ENCODE measurements at regions not wholly inside any gene's neighbourhood (a gene's known extent, or its start where the extent isn't known, plus 50 kb on each side); places are given as distances from the start of the nearest gene placed in this dataset.

GRCh38 chr2:126436411-126436810, 219.5 kb upstream of the GYPC start:
- 87% methylated on average over 1 of the region's 1 CpG for WGBS
- DNase-seq (ENCODE audit: low read depth in 6 of 9, low spot score in 9 of 9), result no peak

GRCh38 chr2:126437016-126437415, 218.9 kb upstream of the GYPC start:
- WGBS, result 93% methylated on average over 6 of the region's 6 CpGs
- H3K4me1 ChIP-seq (ENCODE audit: control insufficient read depth in 2 of 2, insufficient read depth in 2 of 2, low read length in 2 of 2), result no peaks in the 10 kb centered on the region
- no peak overlapping the region for H3K27ac ChIP-seq (ENCODE audit: low read depth in 1 of 2, low read length in 1 of 2)

More at GRCh38 chr2:126436411-126436810, 219.5 kb upstream of the GYPC start:
- no peaks in the 10 kb centered on the region for H3K27me3 ChIP-seq (ENCODE audit: control insufficient read depth in 2 of 2, insufficient read depth in 1 of 2, low read length in 1 of 2)
- no peak overlapping the region for H3K4me3 ChIP-seq (ENCODE audit: low read length in 2 of 2)
- H3K27ac ChIP-seq (ENCODE audit: low read depth in 1 of 2, low read length in 1 of 2), result no peak overlapping the region
- no peaks in the 10 kb centered on the region for H3K9me3 ChIP-seq (ENCODE audit: control insufficient read depth in 2 of 2, insufficient read depth in 1 of 2, low read length in 1 of 2)
- no peaks in the 10 kb centered on the region for H3K4me1 ChIP-seq (ENCODE audit: control insufficient read depth in 2 of 2, insufficient read depth in 2 of 2, low read length in 2 of 2)
- no peaks in the 10 kb centered on the region for H3K36me3 ChIP-seq (ENCODE audit: control insufficient read depth in 2 of 2, insufficient read depth in 2 of 2, low read length in 1 of 2)

GRCh38 chr2:126444512-126444911, 211.4 kb upstream of the GYPC start:
- DNase-seq (ENCODE audit: low read depth in 6 of 9, low spot score in 9 of 9), result no peak
- H3K27me3 ChIP-seq (ENCODE audit: control insufficient read depth in 2 of 2, insufficient read depth in 1 of 2, low read length in 1 of 2), result no peaks in the 10 kb centered on the region
- H3K9me3 ChIP-seq (ENCODE audit: control insufficient read depth in 2 of 2, insufficient read depth in 1 of 2, low read length in 1 of 2), result no peaks in the 10 kb centered on the region
- H3K4me3 ChIP-seq (ENCODE audit: low read length in 2 of 2), result no peak overlapping the region
- 100% methylated on average over 1 of the region's 1 CpG for WGBS
- H3K36me3 ChIP-seq (ENCODE audit: control insufficient read depth in 2 of 2, insufficient read depth in 2 of 2, low read length in 1 of 2), result no peaks in the 10 kb centered on the region
- H3K4me1 ChIP-seq (ENCODE audit: control insufficient read depth in 2 of 2, insufficient read depth in 2 of 2, low read length in 2 of 2), result no peaks in the 10 kb centered on the region
- no peak overlapping the region for H3K27ac ChIP-seq (ENCODE audit: low read depth in 1 of 2, low read length in 1 of 2)

More at GRCh38 chr2:126437016-126437415, 218.9 kb upstream of the GYPC start:
- H3K4me3 ChIP-seq (ENCODE audit: low read length in 2 of 2), result no peak overlapping the region
- H3K27me3 ChIP-seq (ENCODE audit: control insufficient read depth in 2 of 2, insufficient read depth in 1 of 2, low read length in 1 of 2), result no peaks in the 10 kb centered on the region
- DNase-seq (ENCODE audit: low read depth in 6 of 9, low spot score in 9 of 9), result no peak
- no peaks in the 10 kb centered on the region for H3K9me3 ChIP-seq (ENCODE audit: control insufficient read depth in 2 of 2, insufficient read depth in 1 of 2, low read length in 1 of 2)
- no peaks in the 10 kb centered on the region for H3K36me3 ChIP-seq (ENCODE audit: control insufficient read depth in 2 of 2, insufficient read depth in 2 of 2, low read length in 1 of 2)

- Histone ChIP-seq H3K27me3 (ENCODE audit: control insufficient read depth in 2 of 2, insufficient read depth in 1 of 2, low read length in 1 of 2) (no peaks in the 10 kb centered on the region), H3K9me3 (ENCODE audit: control insufficient read depth in 2 of 2, insufficient read depth in 1 of 2, low read length in 1 of 2) (no peaks in the 10 kb centered on the region), H3K36me3 (ENCODE audit: control insufficient read depth in 2 of 2, insufficient read depth in 2 of 2, low read length in 1 of 2) (no peaks in the 10 kb centered on the region), H3K4me3 (ENCODE audit: low read length in 2 of 2) (no peak overlapping the region), H3K27ac (ENCODE audit: low read depth in 1 of 2, low read length in 1 of 2) (no peak overlapping the region), H3K4me1 (ENCODE audit: control insufficient read depth in 2 of 2, insufficient read depth in 2 of 2, low read length in 2 of 2) (no peaks in the 10 kb centered on the region)
- WGBS, result 89% methylated on average over 3 of the region's 3 CpGs
- no peak for DNase-seq (ENCODE audit: low read depth in 6 of 9, low spot score in 9 of 9)
Observed at GRCh38 chr2:126446106-126446695, 209.8 kb upstream of the GYPC start.

GRCh38 chr2:126448611-126449010, 207.3 kb upstream of the GYPC start:
- Histone ChIP-seq H3K27me3 (ENCODE audit: control insufficient read depth in 2 of 2, insufficient read depth in 1 of 2, low read length in 1 of 2) (no peaks in the 10 kb centered on the region), H3K27ac (ENCODE audit: low read depth in 1 of 2, low read length in 1 of 2) (no peak overlapping the region), H3K4me1 (ENCODE audit: control insufficient read depth in 2 of 2, insufficient read depth in 2 of 2, low read length in 2 of 2) (no peaks in the 10 kb centered on the region), H3K36me3 (ENCODE audit: control insufficient read depth in 2 of 2, insufficient read depth in 2 of 2, low read length in 1 of 2) (no peaks in the 10 kb centered on the region), H3K9me3 (ENCODE audit: control insufficient read depth in 2 of 2, insufficient read depth in 1 of 2, low read length in 1 of 2) (no peaks in the 10 kb centered on the region), H3K4me3 (ENCODE audit: low read length in 2 of 2) (no peak overlapping the region)
- DNase-seq (ENCODE audit: low read depth in 6 of 9, low spot score in 9 of 9), result no peak
- 72% methylated on average over 5 of the region's 5 CpGs for WGBS

- WGBS, result 84% methylated on average over 2 of the region's 2 CpGs
- Histone ChIP-seq H3K36me3 (ENCODE audit: control insufficient read depth in 2 of 2, insufficient read depth in 2 of 2, low read length in 1 of 2) (no peaks in the 10 kb centered on the region), H3K4me3 (ENCODE audit: low read length in 2 of 2) (no peak overlapping the region), H3K27ac (ENCODE audit: low read depth in 1 of 2, low read length in 1 of 2) (no peak overlapping the region), H3K9me3 (ENCODE audit: control insufficient read depth in 2 of 2, insufficient read depth in 1 of 2, low read length in 1 of 2) (no peaks in the 10 kb centered on the region), H3K27me3 (ENCODE audit: control insufficient read depth in 2 of 2, insufficient read depth in 1 of 2, low read length in 1 of 2) (no peaks in the 10 kb centered on the region), H3K4me1 (ENCODE audit: control insufficient read depth in 2 of 2, insufficient read depth in 2 of 2, low read length in 2 of 2) (no peaks in the 10 kb centered on the region)
- no peak for DNase-seq (ENCODE audit: low read depth in 6 of 9, low spot score in 9 of 9)
Observed at GRCh38 chr2:126449677-126450076, 206.3 kb upstream of the GYPC start.

- DNase-seq (ENCODE audit: low read depth in 6 of 9, low spot score in 9 of 9), result no peak
- WGBS, result 91% methylated on average over 8 of the region's 8 CpGs
- Histone ChIP-seq H3K27me3 (ENCODE audit: control insufficient read depth in 2 of 2, insufficient read depth in 1 of 2, low read length in 1 of 2) (no peaks in the 10 kb centered on the region), H3K27ac (ENCODE audit: low read depth in 1 of 2, low read length in 1 of 2) (no peak overlapping the region), H3K9me3 (ENCODE audit: control insufficient read depth in 2 of 2, insufficient read depth in 1 of 2, low read length in 1 of 2) (no peaks in the 10 kb centered on the region), H3K4me3 (ENCODE audit: low read length in 2 of 2) (no peak overlapping the region), H3K36me3 (ENCODE audit: control insufficient read depth in 2 of 2, insufficient read depth in 2 of 2, low read length in 1 of 2) (no peaks in the 10 kb centered on the region), H3K4me1 (ENCODE audit: control insufficient read depth in 2 of 2, insufficient read depth in 2 of 2, low read length in 2 of 2) (no peaks in the 10 kb centered on the region)
Observed at GRCh38 chr2:126463892-126464674, 191.9 kb upstream of the GYPC start.

- DNase-seq (ENCODE audit: low read depth in 6 of 9, low spot score in 9 of 9), result no peak
- H3K27me3 ChIP-seq (ENCODE audit: control insufficient read depth in 2 of 2, insufficient read depth in 1 of 2, low read length in 1 of 2), result no peaks in the 10 kb centered on the region
- WGBS, result 67% methylated on average over 6 of the region's 6 CpGs
- H3K4me1 ChIP-seq (ENCODE audit: control insufficient read depth in 2 of 2, insufficient read depth in 2 of 2, low read length in 2 of 2), result no peaks in the 10 kb centered on the region
- no peaks in the 10 kb centered on the region for H3K36me3 ChIP-seq (ENCODE audit: control insufficient read depth in 2 of 2, insufficient read depth in 2 of 2, low read length in 1 of 2)
- H3K4me3 ChIP-seq (ENCODE audit: low read length in 2 of 2), result no peak overlapping the region
- no peak overlapping the region for H3K27ac ChIP-seq (ENCODE audit: low read depth in 1 of 2, low read length in 1 of 2)
- H3K9me3 ChIP-seq (ENCODE audit: control insufficient read depth in 2 of 2, insufficient read depth in 1 of 2, low read length in 1 of 2), result no peaks in the 10 kb centered on the region
Observed at GRCh38 chr2:126467367-126468054, 188.4 kb upstream of the GYPC start.

- H3K9me3 ChIP-seq (ENCODE audit: control insufficient read depth in 2 of 2, insufficient read depth in 1 of 2, low read length in 1 of 2), result no peaks in the 10 kb centered on the region
- H3K27ac ChIP-seq (ENCODE audit: low read depth in 1 of 2, low read length in 1 of 2), result no peak overlapping the region
- DNase-seq (ENCODE audit: low read depth in 6 of 9, low spot score in 9 of 9), result no peak
- no peaks in the 10 kb centered on the region for H3K4me1 ChIP-seq (ENCODE audit: control insufficient read depth in 2 of 2, insufficient read depth in 2 of 2, low read length in 2 of 2)
- no peaks in the 10 kb centered on the region for H3K36me3 ChIP-seq (ENCODE audit: control insufficient read depth in 2 of 2, insufficient read depth in 2 of 2, low read length in 1 of 2)
- 90% methylated on average over 3 of the region's 3 CpGs for whole genome bisulfite sequencing
- no peaks in the 10 kb centered on the region for H3K27me3 ChIP-seq (ENCODE audit: control insufficient read depth in 2 of 2, insufficient read depth in 1 of 2, low read length in 1 of 2)
- H3K4me3 ChIP-seq (ENCODE audit: low read length in 2 of 2), result no peak overlapping the region
Observed at GRCh38 chr2:126475031-126475430, 180.9 kb upstream of the GYPC start.

All from thymus (tissue), 11 donors.